ENCODE measurements at regions not wholly inside any gene's neighbourhood (a gene's known extent, or its start where the extent isn't known, plus 50 kb on each side); places are given as distances from the start of the nearest gene placed in this dataset.
"Not testable (repeated sequence)": the region's sequence is repeated elsewhere in the genome, so short reads cannot be mapped to it uniquely, and the experiment has no call there.

DNA sequence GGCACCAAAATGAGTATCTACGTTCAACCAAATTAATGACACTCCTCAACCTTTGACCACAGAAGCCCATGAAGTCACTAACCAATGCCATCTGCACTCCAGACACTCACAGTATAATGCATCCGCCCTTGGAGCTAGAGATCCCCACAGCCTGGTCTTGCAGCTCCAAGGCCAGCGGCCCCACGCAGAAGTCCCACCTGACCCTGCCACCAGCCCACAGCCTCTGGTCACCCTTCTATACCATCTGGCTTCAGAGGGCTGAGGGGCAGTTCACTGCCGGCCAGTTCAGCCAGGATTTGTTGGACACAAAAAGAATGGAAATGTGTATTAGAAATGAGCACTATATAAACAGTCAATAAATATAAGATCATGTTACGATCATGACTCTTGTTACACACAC lies 211.2 kb downstream of the RRAGC start (continued):
- TF ChIP-seq RAD21 (IDR thresholded peaks at IDR 0.05; ENCODE audit: low read depth), result no peak

DNA sequence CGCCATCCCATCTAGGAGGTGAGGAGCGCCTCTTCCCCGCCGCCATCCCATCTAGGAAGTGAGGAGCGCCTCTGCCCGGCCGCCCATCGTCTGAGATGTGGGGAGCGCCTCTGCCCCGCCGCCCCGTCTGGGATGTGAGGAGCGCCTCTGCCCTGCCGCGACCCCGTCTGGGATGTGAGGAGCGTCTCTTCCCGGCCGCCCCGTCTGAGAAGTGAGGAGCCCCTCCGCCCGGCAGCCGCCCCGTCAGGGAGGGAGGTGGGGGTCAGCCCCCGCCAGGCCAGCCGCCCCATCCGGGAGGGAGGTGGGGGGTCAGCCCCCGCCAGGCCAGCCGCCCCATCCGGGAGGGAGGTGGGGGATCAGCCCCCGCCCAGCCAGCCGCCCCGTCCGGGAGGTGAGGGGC lies 212.2 kb downstream of the RRAGC start:
- H3K9me2 ChIP-seq (ENCODE audit: insufficient read depth); DNase-seq (ENCODE audit: low read depth, low spot score); RAD21 ChIA-PET (ENCODE audit: low non-redundant PET in 1 of 2, low total read pairs in 2 of 2, uncharacterized antibody in 2 of 2, unreplicated experiment in 2 of 2); H3K9me3 ChIP-seq (ENCODE audit: control insufficient read depth in 1 of 2, insufficient read depth in 1 of 2, low read depth in 1 of 2, low read length in 2 of 2); H3K79me2 ChIP-seq (ENCODE audit: insufficient read depth, low read length); H3K4me3 ChIP-seq (replicated peaks in 1 of 2; ENCODE audit: low read depth in 1 of 2, low read length in 2 of 2); ATAC-seq; H2AFZ ChIP-seq (ENCODE audit: low read depth, low read length, poor library complexity, severe bottlenecking); H3K27ac ChIP-seq (ENCODE audit: low read depth, low read length); POLR2A ChIA-PET; CTCF ChIA-PET; H3K4me1 ChIP-seq (ENCODE audit: control insufficient read depth in 1 of 2, insufficient read depth in 2 of 2, low read length in 2 of 2); intact Hi-C loops (cut with micrococcal nuclease); H4K20me1 ChIP-seq (ENCODE audit: insufficient read depth); H3K4me2 ChIP-seq (ENCODE audit: low read length); H3K9ac ChIP-seq (ENCODE audit: low read length); H3K36me3 ChIP-seq (ENCODE audit: control insufficient read depth in 1 of 2, insufficient read depth in 2 of 2, low read length in 2 of 2); BruUV-seq (replicated peaks): not testable (repeated sequence)
- H3K27me3 ChIP-seq (ENCODE audit: insufficient read depth, low read length), result peaks cover 13% of the 10 kb centered on the region

DNA sequence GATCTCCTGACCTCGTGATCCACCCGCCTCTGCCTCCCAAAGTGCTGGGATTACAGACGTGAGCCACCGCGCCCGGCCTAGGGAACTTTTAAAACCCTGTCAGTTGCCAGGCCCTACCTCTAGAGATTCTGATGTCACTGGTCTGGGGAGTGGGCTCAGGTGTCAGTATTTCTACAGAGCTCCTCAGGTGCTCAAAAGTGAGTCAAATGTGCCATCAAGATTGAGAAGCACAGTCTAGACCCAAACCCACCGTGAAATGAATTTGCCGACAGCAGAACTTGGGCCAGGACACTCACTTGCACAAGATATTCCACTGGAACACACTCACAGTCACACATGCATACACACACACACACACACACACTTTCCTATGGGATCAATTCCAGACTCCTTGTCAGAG lies 215.5 kb downstream of the RRAGC start:
- no TSS peak for BruUV-seq (replicated peaks)
- intact Hi-C loops (cut with micrococcal nuclease), result no loop called here
- Histone ChIP-seq H3K27ac (ENCODE audit: low read depth, low read length) (no peak overlapping the region), H3K79me2 (ENCODE audit: insufficient read depth, low read length) (no peaks in the 10 kb centered on the region), H3K27me3 (ENCODE audit: insufficient read depth, low read length) (peaks cover 18% of the 10 kb centered on the region), H3K36me3 (ENCODE audit: control insufficient read depth in 1 of 2, insufficient read depth in 2 of 2, low read length in 2 of 2) (no peaks in the 10 kb centered on the region), H3K4me1 (ENCODE audit: control insufficient read depth in 1 of 2, insufficient read depth in 2 of 2, low read length in 2 of 2) (no peaks in the 10 kb centered on the region), H2AFZ (ENCODE audit: low read depth, low read length, poor library complexity, severe bottlenecking) (no peak overlapping the region), H4K20me1 (ENCODE audit: insufficient read depth) (no peaks in the 10 kb centered on the region), H3K4me3 (replicated peaks in 1 of 2; ENCODE audit: low read depth in 1 of 2, low read length in 2 of 2) (no peak overlapping the region), H3K9ac (ENCODE audit: low read length) (no peak overlapping the region), H3K9me3 (ENCODE audit: control insufficient read depth in 1 of 2, insufficient read depth in 1 of 2, low read depth in 1 of 2, low read length in 2 of 2) (no peaks in the 10 kb centered on the region), H3K9me2 (ENCODE audit: insufficient read depth) (no peaks in the 10 kb centered on the region), H3K4me2 (ENCODE audit: low read length) (no peak overlapping the region)
- ChIA-PET CTCF (no interaction called here), RAD21 (ENCODE audit: low non-redundant PET in 1 of 2, low total read pairs in 2 of 2, uncharacterized antibody in 2 of 2, unreplicated experiment in 2 of 2) (no interaction called here), POLR2A (no interaction called here)
- TF ChIP-seq SP1 (IDR thresholded peaks at IDR 0.05; ENCODE audit: low read depth) (no peak), CTCF (IDR thresholded peaks at IDR 0.05 in 2 of 3, conservative IDR thresholded peaks at IDR 0.05 in 1 of 3; ENCODE audit: borderline replicate concordance in 1 of 3, insufficient read depth in 1 of 3, low read depth in 2 of 3, low read length in 2 of 3) (no peak), POLR2AphosphoS5 (IDR thresholded peaks at IDR 0.05; ENCODE audit: low read depth, low read length) (no peak), EZH2phosphoT487 (IDR thresholded peaks at IDR 0.05; ENCODE audit: borderline replicate concordance) (no peak), RAD21 (IDR thresholded peaks at IDR 0.05; ENCODE audit: low read depth) (no peak), CEBPB (IDR thresholded peaks at IDR 0.05; ENCODE audit: low read depth) (no peak), JUND (IDR thresholded peaks at IDR 0.05) (no peak)
- DNase-seq (ENCODE audit: low read depth, low spot score) (no peak), ATAC-seq (no peak)
